Stimulated activated CD4-positive, alpha-beta T cell treated with anti-CD3 and anti-CD28 coated beads, Interleukin-2, amount 100 ng/mL, for 48 hours (primary cell): ENCODE measurements at regions not wholly inside any gene's neighbourhood (a gene's known extent, or its start where the extent isn't known, plus 50 kb on each side); places are given as distances from the start of the nearest gene placed in this dataset.

Experiments used
- DNase-seq, 2 donors: peaks; one replicate each; pipeline ENCODE4 v3.0.0-alpha.2; 2020

DNA sequence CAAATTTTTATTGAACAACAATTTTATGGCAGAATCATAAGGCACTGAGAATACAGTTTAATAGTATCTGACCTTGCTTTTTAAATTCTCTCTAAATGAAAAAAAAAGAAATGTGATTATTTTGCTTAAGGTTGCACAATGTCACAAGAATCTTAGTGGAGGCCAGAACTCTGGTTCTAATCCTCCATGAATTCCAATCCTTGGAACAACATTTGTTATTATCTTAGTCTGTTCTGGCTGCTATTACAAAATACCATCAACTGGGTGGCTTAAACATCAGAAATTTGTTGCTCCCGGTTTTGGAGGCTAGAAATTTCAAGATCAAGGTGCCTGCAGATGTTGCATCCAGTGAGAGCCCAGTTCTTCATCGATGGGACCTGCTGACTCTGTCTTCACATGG, 158.2 kb upstream of the POM121L12 start:
- DNase-seq: no peak

DNA sequence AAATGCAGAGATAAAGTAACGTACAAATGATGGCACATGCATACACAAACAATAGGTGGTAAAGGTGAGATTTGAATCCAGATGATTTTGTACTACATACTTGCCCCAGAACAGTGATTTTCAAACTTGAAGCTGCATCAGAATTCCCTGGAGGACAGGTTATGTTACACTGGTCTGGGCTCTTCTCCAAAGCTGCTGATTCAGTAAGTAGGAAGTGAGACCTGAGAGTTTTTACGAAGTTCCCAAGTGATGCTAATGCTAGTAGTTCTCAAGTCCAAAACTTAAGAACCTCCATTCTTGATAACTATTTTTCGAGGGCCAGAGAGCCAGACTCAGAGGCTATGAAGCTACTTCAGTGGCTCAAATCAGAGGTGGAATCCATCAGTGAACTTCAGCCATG, 159.0 kb upstream of the POM121L12 start:
- no peak for DNase-seq

GRCh38 chr7:52863652-52864051, 171.8 kb upstream of the POM121L12 start:
- no peak for DNase-seq

- DNase-seq: no peak
Observed at GRCh38 chr7:52862321-52862720, 173.1 kb upstream of the POM121L12 start.

DNA sequence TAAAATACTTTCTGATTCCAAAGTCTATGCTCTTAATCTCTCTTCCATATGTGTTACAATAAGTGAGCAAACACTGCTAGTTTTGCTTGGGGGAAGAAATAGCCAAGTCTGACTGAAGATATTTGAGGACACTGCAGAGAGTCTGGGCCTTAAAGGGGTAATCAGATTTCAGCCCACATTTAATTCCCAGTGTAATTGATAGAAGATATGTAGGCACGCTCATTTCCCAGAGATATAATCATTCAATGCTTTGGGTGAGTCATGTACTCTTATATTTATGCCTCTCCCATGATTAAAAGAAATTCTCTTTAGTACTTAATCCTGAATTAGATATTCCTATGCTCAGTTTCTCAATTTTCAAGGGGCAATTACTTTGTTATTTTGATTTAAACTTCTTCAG, 178.1 kb upstream of the POM121L12 start:
- DNase-seq: no peak

- no peak for DNase-seq
Observed at GRCh38 chr7:52854681-52855080, 180.8 kb upstream of the POM121L12 start.

- DNase-seq: no peak
Observed at GRCh38 chr7:52851547-52851946, 183.9 kb upstream of the POM121L12 start.

DNA sequence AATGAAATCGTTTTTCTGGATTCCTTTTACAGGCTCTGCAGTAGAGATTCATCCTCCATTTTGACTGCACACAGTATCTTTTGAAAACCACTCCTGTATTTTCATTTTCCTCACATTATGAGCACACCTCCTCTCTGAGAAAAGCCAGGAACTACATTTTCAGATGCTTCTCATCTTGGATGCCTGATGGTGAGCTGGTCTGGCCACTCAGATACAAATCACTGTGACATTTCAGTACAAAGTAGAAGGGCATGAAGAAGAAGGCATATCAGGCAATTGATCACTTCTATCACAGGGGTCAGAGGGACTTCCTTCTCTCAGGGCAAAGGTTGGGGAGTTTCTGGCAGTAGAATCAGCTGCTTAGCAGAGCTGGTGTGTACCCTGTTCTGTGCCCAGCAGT, 192.0 kb upstream of the POM121L12 start:
- DNase-seq: no peak

- DNase-seq: no peak
Observed at GRCh38 chr7:52842202-52842900, 193.1 kb upstream of the POM121L12 start.

- DNase-seq: no peak
Observed at GRCh38 chr7:52838981-52839411, 196.4 kb upstream of the POM121L12 start.

DNA sequence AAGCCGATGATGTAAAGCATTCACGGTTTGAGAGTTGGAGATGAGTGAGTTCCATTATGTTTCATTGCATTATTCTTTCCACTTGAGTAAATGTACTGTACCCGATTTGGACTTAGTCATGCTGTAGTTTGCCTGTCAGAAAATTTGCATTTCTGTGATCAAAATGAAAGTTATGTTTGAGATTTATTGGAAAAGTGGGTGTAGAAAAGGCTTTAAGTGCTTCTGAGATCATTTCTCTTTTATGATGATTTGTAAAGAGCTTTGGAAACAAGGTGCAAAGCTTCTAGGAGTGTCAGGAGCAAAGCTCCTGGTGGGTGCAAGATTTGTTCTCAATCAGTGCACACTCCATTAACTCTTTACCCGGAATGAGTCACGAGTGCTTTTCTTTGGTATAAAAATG, 204.1 kb upstream of the POM121L12 start:
- no peak for DNase-seq

- no peak for DNase-seq
Observed at GRCh38 chr7:52830801-52831200, 204.6 kb upstream of the POM121L12 start.

- no peak for DNase-seq
Observed at GRCh38 chr7:52826515-52827265, 208.7 kb upstream of the POM121L12 start.

DNA sequence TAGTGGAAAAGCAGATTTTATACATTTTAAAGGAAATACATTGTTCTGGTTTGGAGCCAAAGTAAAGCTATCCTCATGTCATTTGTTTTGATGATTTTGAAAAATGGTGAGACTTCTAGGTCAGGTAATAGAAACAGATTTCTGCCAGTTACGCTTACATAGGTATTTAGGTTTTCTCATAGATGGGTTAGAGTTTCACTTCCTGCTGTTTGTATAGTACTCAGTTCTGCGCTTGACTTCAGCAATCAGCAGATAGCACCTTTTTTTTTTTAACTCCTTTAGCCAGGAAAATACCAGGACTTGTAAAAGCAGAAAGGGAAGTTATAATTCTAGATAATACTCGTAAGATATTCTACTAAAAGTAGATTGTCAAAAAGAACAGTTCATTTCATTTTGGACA, 209.8 kb upstream of the POM121L12 start:
- no peak for DNase-seq

- no peak for DNase-seq
Observed at GRCh38 chr7:52811537-52811936, 223.9 kb upstream of the POM121L12 start.

GRCh38 chr7:52799817-52800216, 235.6 kb upstream of the POM121L12 start:
- no peak for DNase-seq

- no peak for DNase-seq
Observed at GRCh38 chr7:52797801-52798200, 237.6 kb upstream of the POM121L12 start.

GRCh38 chr7:52794621-52795020, 240.8 kb upstream of the POM121L12 start:
- no peak for DNase-seq

DNA sequence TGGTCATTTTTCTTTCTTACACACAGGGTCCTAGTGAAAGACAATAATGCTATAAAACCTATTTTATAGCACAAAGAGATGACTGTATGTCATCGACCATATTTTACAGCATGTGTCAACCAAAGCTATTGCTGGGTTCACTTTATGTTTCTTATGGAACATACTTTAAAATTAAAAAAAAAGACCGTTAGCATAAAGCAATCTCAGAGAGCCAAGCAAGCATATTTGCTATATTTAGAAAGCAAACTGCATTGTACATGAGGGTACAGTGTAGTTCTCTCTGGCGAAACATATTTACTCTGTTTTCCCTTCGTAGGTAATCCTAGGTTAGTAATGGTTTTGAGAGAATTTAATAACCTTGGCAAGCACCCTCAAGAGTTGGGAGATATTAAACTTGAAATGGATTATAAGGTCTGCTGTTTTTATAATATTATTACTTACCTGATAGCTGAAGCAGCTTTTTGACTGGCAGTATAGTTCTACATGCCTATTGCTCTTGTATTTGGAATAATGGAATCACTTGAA, 244.2 kb upstream of the POM121L12 start:
- no peak for DNase-seq

DNA sequence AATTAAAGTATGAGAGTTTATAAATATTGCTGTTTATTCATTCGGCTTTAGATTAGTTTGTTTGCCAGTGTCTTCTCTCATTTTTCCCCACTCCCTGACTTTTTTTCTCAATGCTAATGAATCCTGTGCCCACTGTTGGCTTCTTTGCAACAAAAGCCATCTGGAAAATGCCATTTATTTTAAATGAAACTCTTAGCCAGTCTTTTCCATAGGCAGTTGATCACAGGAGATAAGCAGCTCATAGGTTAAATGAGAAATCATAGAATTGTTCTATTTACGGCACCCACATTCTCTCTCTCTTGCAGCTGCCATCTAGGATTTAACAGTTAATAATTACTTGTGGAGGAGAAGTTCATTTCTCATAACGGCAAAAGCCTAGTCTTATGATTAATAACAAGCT, 249.3 kb upstream of the POM121L12 start:
- no peak for DNase-seq

- DNase-seq: no peak
Observed at GRCh38 chr7:52782348-52782747, 253.1 kb upstream of the POM121L12 start.

DNA sequence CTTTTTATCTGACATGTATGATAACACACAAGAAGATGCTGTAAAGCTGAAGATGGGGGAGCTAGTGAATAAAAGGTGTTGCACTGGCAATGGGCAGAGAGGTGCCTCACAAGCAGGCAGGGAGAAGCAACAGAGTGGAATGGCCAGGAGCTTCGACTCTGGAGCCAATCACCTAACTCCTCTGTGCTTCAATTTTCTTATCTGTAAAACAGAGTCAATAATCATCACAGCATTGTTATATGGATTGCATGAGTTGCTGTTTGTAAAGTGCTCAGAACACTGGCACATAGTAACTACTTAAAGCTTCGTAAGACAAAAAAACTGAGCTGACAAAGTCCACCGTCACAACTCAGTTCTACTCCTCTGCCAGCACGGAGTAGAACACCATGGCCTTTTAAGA, 254.2 kb upstream of the POM121L12 start:
- no peak for DNase-seq

DNA sequence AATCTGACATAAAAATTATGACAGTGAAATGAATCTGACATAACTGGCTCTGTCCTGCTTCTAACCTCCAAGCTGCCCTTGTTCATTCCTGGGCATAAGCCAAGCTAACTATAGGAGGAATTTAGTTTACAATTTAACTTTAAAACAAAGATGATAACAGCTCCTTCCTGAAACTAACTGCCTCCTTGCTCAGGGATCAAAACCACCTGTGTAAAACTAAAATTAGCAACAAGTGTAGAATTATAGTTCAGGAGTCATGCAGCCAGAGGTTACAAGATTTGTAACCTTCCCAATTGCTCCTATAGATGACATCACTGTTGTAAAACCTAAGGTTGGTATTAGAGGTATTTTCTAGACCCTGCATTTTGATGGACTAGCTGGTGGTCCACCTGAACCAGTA, 256.4 kb upstream of the POM121L12 start:
- DNase-seq: no peak

- no peak for DNase-seq
Observed at GRCh38 chr7:52777051-52777822, 258.2 kb upstream of the POM121L12 start.
